PC-3 (cell line): ENCODE measurements at regions not wholly inside any gene's neighbourhood (a gene's known extent, or its start where the extent isn't known, plus 50 kb on each side); places are given as distances from the start of the nearest gene placed in this dataset.

Experiments
- ATAC-seq: fragments of 200-7000 bp; cut with Tn5 transposase; 2 replicates; pipeline ENCODE4 v1.9.1; 2020; ENCODE audit warnings: mild to moderate bottlenecking, moderate library complexity
- BruUV-seq: library from RNA; stranded (reverse); fragments of 400-500 nt; replicated peaks from 2 replicates; lab custom pipeline; 2021; lab: Mats Ljungman, UMichigan
- CTCF ChIA-PET: fragments of 300-600 bp; sonication (Branson Sonifier 250); formaldehyde crosslinking; loops from one replicate; lab custom pipeline; 2022; ENCODE audit warnings: antibody characterized with exemption; lab: Charles Lee
- POLR2A ChIA-PET: fragments of 300-600 bp; sonication (Branson Sonifier 250); formaldehyde crosslinking; loops from one replicate; lab custom pipeline; 2022; ENCODE audit warnings: antibody characterized with exemption; ENCODE audit not compliant: unreplicated experiment; lab: Charles Lee
- DNase-seq: peaks from one replicate; pipeline ENCODE4 v3.0.0-alpha.2; 2015
- H2AFZ ChIP-seq: fragments of 300-600 bp; sonication (generic); 2 replicates; pipeline ENCODE4 v1.6.0; 2016; ENCODE audit warnings: antibody characterized with exemption, low read length
- H3F3A ChIP-seq: fragments of 300-600 bp; sonication (generic); one replicate; pipeline ENCODE4 v1.6.0; 2017; ENCODE audit warnings: antibody characterized with exemption, low read length, control low read depth, mild to moderate bottlenecking; ENCODE audit not compliant: unreplicated experiment
- H3K27ac ChIP-seq: fragments of 300-600 bp; sonication (generic); 2 replicates; pipeline ENCODE4 v1.5.1; 2016; ENCODE audit warnings: mild to moderate bottlenecking, low read length
- H3K27me3 ChIP-seq: fragments of 300-600 bp; sonication (generic); 2 replicates; pipeline ENCODE4 v1.6.1; 2016; ENCODE audit warnings: low read length, mixed read lengths
- H3K36me3 ChIP-seq: fragments of 300-600 bp; sonication (generic); 2 replicates; pipeline ENCODE4 v1.6.1; 2016; ENCODE audit warnings: low read depth, mixed run types, low read length, mixed read lengths
- H3K4me1 ChIP-seq: fragments of 300-600 bp; sonication (generic); 2 replicates; pipeline ENCODE4 v1.5.1; 2016; ENCODE audit warnings: low read length; ENCODE audit not compliant: insufficient read depth
- H3K4me2 ChIP-seq: fragments of 300-600 bp; sonication (generic); 2 replicates; pipeline ENCODE4 v1.6.0; 2016; ENCODE audit warnings: low read length
- H3K4me3 ChIP-seq: fragments of 300-600 bp; sonication (generic); 2 replicates; pipeline ENCODE4 v1.5.1; 2016; ENCODE audit warnings: mild to moderate bottlenecking, low read length, mixed read lengths
- H3K79me2 ChIP-seq: fragments of 300-600 bp; sonication (generic); 2 replicates; pipeline ENCODE4 v1.6.1; 2017; ENCODE audit warnings: low read length, mixed read lengths
- H3K9ac ChIP-seq: fragments of 300-600 bp; sonication (generic); 2 replicates; pipeline ENCODE4 v1.6.0; 2016; ENCODE audit warnings: mild to moderate bottlenecking, low read length
- H3K9me2 ChIP-seq: fragments of 300-600 bp; sonication (generic); replicated peaks from 2 replicates; pipeline ENCODE4 v1.6.1; 2016; ENCODE audit warnings: mixed run types, low read length, mixed read lengths
- H3K9me3 ChIP-seq: fragments of 300-600 bp; sonication (generic); 2 replicates; pipeline ENCODE4 v1.6.1; 2016; ENCODE audit warnings: low read length, mixed read lengths
- H4K20me1 ChIP-seq: fragments of 300-600 bp; sonication (generic); 2 replicates; pipeline ENCODE4 v1.6.1; 2016; ENCODE audit warnings: low read length, mixed read lengths
- EZH2 ChIP-seq: fragments of 300-600 bp; sonication (generic); IDR thresholded peaks from one replicate; pipeline ENCODE4 v1.6.1; 2017; ENCODE audit warnings: antibody characterized with exemption, mild to moderate bottlenecking, low read length; ENCODE audit not compliant: unreplicated experiment
- EZH2phosphoT487 ChIP-seq: fragments of 300-600 bp; sonication (generic); IDR thresholded peaks from 2 replicates; pipeline ENCODE4 v1.6.1; 2018; ENCODE audit warnings: mild to moderate bottlenecking, antibody characterized with exemption, low read length, borderline replicate concordance
- intact Hi-C: fragments of 100-400 bp; cut with micrococcal nuclease; formaldehyde crosslinking; loops from 2 replicates; pipeline ENCODE4 v1.9.0; 2023
- TF ChIP-seq, protein P1 (sequence below): fragments of 300-600 bp; sonication (generic); conservative IDR thresholded peaks from 2 replicates; pipeline ENCODE4 v1.5.1; 2017; ENCODE audit warnings: antibody characterized with exemption, low read depth, mild to moderate bottlenecking, low read length

DNA sequence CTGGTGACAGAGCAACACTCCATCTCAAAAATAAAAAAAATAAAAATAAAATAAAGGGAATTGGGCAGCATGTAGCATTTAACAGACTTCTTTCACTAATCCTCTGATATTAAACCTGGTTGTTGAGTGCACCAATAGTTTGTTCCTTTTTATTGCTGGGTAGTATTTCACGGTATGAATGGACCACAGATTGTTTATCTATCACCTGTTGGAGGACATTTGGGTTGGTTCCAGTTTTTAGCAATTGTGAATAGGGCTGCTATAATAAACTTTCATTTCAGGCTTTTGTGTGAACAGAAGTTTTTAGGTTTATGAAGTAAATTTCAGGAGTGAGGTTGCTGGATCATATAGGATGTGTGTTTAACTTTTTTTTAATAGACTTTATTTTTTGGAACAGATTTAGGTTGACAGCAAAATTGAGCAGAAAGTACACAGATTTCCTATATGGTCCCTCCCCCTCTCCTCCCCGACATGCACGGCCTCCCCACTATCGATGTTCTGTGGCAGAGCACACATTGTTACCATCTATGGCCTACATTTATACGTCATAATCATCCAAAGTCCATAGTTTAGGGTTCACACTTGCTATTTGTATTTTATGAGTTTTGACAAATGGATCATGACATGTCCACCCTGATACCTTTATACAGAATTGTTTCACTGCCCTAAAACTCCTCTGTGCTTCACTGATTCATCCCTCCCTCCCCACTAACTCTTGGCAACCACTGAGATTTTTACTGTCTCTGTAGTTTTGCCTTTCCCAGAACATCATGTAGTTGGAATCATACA, 66.1 kb upstream of the TMPRSS2 start:
- no peak overlapping the region for H3K4me2 ChIP-seq
- H3K9me3 ChIP-seq, result no peaks in the 10 kb centered on the region
- DNase-seq (peak; percentile 35), ATAC-seq (peak; percentile 77)
- H2AFZ ChIP-seq, result no peak overlapping the region
- POLR2A ChIA-PET, result no interaction called here
- H3K36me3 ChIP-seq, result 0 out of 2 replicates have a peak, but pooled peaks cover 4% of the 10 kb centered on the region
- TF ChIP-seq, protein P1, sequence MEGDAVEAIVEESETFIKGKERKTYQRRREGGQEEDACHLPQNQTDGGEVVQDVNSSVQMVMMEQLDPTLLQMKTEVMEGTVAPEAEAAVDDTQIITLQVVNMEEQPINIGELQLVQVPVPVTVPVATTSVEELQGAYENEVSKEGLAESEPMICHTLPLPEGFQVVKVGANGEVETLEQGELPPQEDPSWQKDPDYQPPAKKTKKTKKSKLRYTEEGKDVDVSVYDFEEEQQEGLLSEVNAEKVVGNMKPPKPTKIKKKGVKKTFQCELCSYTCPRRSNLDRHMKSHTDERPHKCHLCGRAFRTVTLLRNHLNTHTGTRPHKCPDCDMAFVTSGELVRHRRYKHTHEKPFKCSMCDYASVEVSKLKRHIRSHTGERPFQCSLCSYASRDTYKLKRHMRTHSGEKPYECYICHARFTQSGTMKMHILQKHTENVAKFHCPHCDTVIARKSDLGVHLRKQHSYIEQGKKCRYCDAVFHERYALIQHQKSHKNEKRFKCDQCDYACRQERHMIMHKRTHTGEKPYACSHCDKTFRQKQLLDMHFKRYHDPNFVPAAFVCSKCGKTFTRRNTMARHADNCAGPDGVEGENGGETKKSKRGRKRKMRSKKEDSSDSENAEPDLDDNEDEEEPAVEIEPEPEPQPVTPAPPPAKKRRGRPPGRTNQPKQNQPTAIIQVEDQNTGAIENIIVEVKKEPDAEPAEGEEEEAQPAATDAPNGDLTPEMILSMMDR, result no peak
- TF ChIP-seq EZH2 (no peak), EZH2phosphoT487 (no peak)
- CTCF ChIA-PET, result no interaction called here
- no peaks in the 10 kb centered on the region for H3F3A ChIP-seq
- intact Hi-C loops, result no loop called here
- no peaks in the 10 kb centered on the region for H3K79me2 ChIP-seq
- H3K4me3 ChIP-seq, result no peak overlapping the region
- no TSS peak for BruUV-seq
- H3K27me3 ChIP-seq, result no peaks in the 10 kb centered on the region
- no peaks in the 10 kb centered on the region for H3K9me2 ChIP-seq
- no peaks in the 10 kb centered on the region for H4K20me1 ChIP-seq
- no peak overlapping the region for H3K9ac ChIP-seq
- H3K27ac ChIP-seq, result no peak overlapping the region
- peaks cover 9% of the 10 kb centered on the region for H3K4me1 ChIP-seq

DNA sequence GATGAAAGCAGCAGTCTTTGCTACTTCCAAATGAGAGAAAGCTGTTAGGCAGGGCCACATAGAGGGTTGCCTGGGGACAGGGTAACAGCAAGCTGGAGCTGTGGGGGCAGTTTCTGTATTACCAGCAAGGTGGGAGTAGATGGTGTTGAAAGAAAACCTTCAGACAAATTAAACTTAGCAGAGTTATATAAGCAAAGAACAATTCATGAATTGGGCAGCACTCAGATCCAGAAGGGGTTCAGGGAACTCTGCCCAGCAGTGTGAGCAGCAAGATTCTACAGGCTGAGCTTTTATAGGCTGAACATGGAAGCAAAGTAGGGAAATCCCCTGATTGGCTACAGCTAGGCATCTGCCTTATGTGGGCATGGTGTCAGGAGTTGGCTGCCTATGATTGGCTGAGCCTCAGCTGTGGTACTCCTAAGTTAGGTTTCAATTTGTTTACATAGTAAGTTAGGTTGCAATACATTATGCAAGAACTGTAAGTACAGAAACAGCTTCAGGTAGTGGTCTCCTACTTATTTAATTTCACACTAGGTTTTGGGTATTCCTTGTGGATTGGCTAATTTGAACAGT, 64.1 kb upstream of the TMPRSS2 start:
- DNase-seq (peak; percentile 14), ATAC-seq (no peak)
- Histone ChIP-seq H3K9me2 (no peaks in the 10 kb centered on the region), H3K79me2 (no peaks in the 10 kb centered on the region), H3K36me3 (no peaks in the 10 kb centered on the region), H3F3A (no peaks in the 10 kb centered on the region), H3K4me2 (no peak overlapping the region), H3K9ac (no peak overlapping the region), H4K20me1 (no peaks in the 10 kb centered on the region), H3K9me3 (no peaks in the 10 kb centered on the region), H3K27ac (no peak overlapping the region), H3K4me3 (no peak overlapping the region), H3K4me1 (peaks cover 8% of the 10 kb centered on the region; the same call in 1 of the 2 replicates), H2AFZ (no peak overlapping the region), H3K27me3 (no peaks in the 10 kb centered on the region)
- POLR2A ChIA-PET, result no interaction called here
- CTCF ChIA-PET, result no interaction called here
- TF ChIP-seq, protein P1, result no peak
- TF ChIP-seq EZH2 (no peak), EZH2phosphoT487 (no peak)
- intact Hi-C loops, result no loop called here
- no TSS peak for BruUV-seq
